ENCODE measurements at regions not wholly inside any gene's neighbourhood (a gene's known extent, or its start where the extent isn't known, plus 50 kb on each side); places are given as distances from the start of the nearest gene placed in this dataset.

GRCh38 chr6:4560221-4561077 lies 215.8 kb upstream of the CDYL start:
- no peak overlapping the region for H3K9ac ChIP-seq (ENCODE audit: low read depth, low read length)
- no peak overlapping the region for H3K4me3 ChIP-seq (ENCODE audit: low read depth, low read length)
- no peaks in the 10 kb centered on the region for H3K9me3 ChIP-seq (ENCODE audit: control insufficient read depth, insufficient read depth, low read length)
- no peaks in the 10 kb centered on the region for H3K27me3 ChIP-seq (ENCODE audit: control insufficient read depth, insufficient read depth, low read length)
- no peaks in the 10 kb centered on the region for H3K4me1 ChIP-seq (ENCODE audit: control insufficient read depth, insufficient read depth, low read length)
- no peaks in the 10 kb centered on the region for H3K36me3 ChIP-seq (ENCODE audit: control insufficient read depth, insufficient read depth, low read length)

GRCh38 chr6:4559281-4559875 lies 216.8 kb upstream of the CDYL start:
- H3K36me3 ChIP-seq (ENCODE audit: control insufficient read depth, insufficient read depth, low read length): no peaks in the 10 kb centered on the region
- no peak overlapping the region for H3K9ac ChIP-seq (ENCODE audit: low read depth, low read length)
- no peak overlapping the region for H3K4me3 ChIP-seq (ENCODE audit: low read depth, low read length)
- H3K4me1 ChIP-seq (ENCODE audit: control insufficient read depth, insufficient read depth, low read length): no peaks in the 10 kb centered on the region
- no peaks in the 10 kb centered on the region for H3K9me3 ChIP-seq (ENCODE audit: control insufficient read depth, insufficient read depth, low read length)
- no peaks in the 10 kb centered on the region for H3K27me3 ChIP-seq (ENCODE audit: control insufficient read depth, insufficient read depth, low read length)

- no peaks in the 10 kb centered on the region for H3K36me3 ChIP-seq (ENCODE audit: control insufficient read depth, insufficient read depth, low read length)
- no peak overlapping the region for H3K4me3 ChIP-seq (ENCODE audit: low read depth, low read length)
- H3K4me1 ChIP-seq (ENCODE audit: control insufficient read depth, insufficient read depth, low read length): no peaks in the 10 kb centered on the region
- H3K9ac ChIP-seq (ENCODE audit: low read depth, low read length): no peak overlapping the region
- H3K9me3 ChIP-seq (ENCODE audit: control insufficient read depth, insufficient read depth, low read length): no peaks in the 10 kb centered on the region
- H3K27me3 ChIP-seq (ENCODE audit: control insufficient read depth, insufficient read depth, low read length): no peaks in the 10 kb centered on the region
Measured at GRCh38 chr6:4554645-4555044, 221.6 kb upstream of the CDYL start.

GRCh38 chr6:4553387-4553786 lies 222.8 kb upstream of the CDYL start:
- H3K36me3 ChIP-seq (ENCODE audit: control insufficient read depth, insufficient read depth, low read length): no peaks in the 10 kb centered on the region
- H3K9me3 ChIP-seq (ENCODE audit: control insufficient read depth, insufficient read depth, low read length): no peaks in the 10 kb centered on the region
- no peaks in the 10 kb centered on the region for H3K4me1 ChIP-seq (ENCODE audit: control insufficient read depth, insufficient read depth, low read length)
- no peaks in the 10 kb centered on the region for H3K27me3 ChIP-seq (ENCODE audit: control insufficient read depth, insufficient read depth, low read length)
- H3K4me3 ChIP-seq (ENCODE audit: low read depth, low read length): no peak overlapping the region
- H3K9ac ChIP-seq (ENCODE audit: low read depth, low read length): no peak overlapping the region

GRCh38 chr6:4550227-4550597 lies 226.0 kb upstream of the CDYL start:
- Histone ChIP-seq H3K9me3 (ENCODE audit: control insufficient read depth, insufficient read depth, low read length) (no peaks in the 10 kb centered on the region), H3K4me3 (ENCODE audit: low read depth, low read length) (no peak overlapping the region), H3K9ac (ENCODE audit: low read depth, low read length) (no peak overlapping the region), H3K4me1 (ENCODE audit: control insufficient read depth, insufficient read depth, low read length) (no peaks in the 10 kb centered on the region), H3K36me3 (ENCODE audit: control insufficient read depth, insufficient read depth, low read length) (no peaks in the 10 kb centered on the region), H3K27me3 (ENCODE audit: control insufficient read depth, insufficient read depth, low read length) (peaks cover 2% of the 10 kb centered on the region)

- Histone ChIP-seq H3K4me1 (ENCODE audit: control insufficient read depth, insufficient read depth, low read length) (no peaks in the 10 kb centered on the region), H3K27me3 (ENCODE audit: control insufficient read depth, insufficient read depth, low read length) (peaks cover 2% of the 10 kb centered on the region), H3K4me3 (ENCODE audit: low read depth, low read length) (no peak overlapping the region), H3K36me3 (ENCODE audit: control insufficient read depth, insufficient read depth, low read length) (no peaks in the 10 kb centered on the region), H3K9ac (ENCODE audit: low read depth, low read length) (no peak overlapping the region), H3K9me3 (ENCODE audit: control insufficient read depth, insufficient read depth, low read length) (no peaks in the 10 kb centered on the region)
Measured at GRCh38 chr6:4549556-4550226, 226.5 kb upstream of the CDYL start.

- Histone ChIP-seq H3K36me3 (ENCODE audit: control insufficient read depth, insufficient read depth, low read length) (no peaks in the 10 kb centered on the region), H3K4me3 (ENCODE audit: low read depth, low read length) (no peak overlapping the region), H3K9me3 (ENCODE audit: control insufficient read depth, insufficient read depth, low read length) (no peaks in the 10 kb centered on the region), H3K4me1 (ENCODE audit: control insufficient read depth, insufficient read depth, low read length) (no peaks in the 10 kb centered on the region), H3K27me3 (ENCODE audit: control insufficient read depth, insufficient read depth, low read length) (peaks cover 2% of the 10 kb centered on the region), H3K9ac (ENCODE audit: low read depth, low read length) (no peak overlapping the region)
Measured at GRCh38 chr6:4545893-4546292, 230.3 kb upstream of the CDYL start.

GRCh38 chr6:4543596-4543995 lies 232.6 kb upstream of the CDYL start:
- Histone ChIP-seq H3K4me1 (ENCODE audit: control insufficient read depth, insufficient read depth, low read length) (no peaks in the 10 kb centered on the region), H3K9ac (ENCODE audit: low read depth, low read length) (no peak overlapping the region), H3K9me3 (ENCODE audit: control insufficient read depth, insufficient read depth, low read length) (no peaks in the 10 kb centered on the region), H3K27me3 (ENCODE audit: control insufficient read depth, insufficient read depth, low read length) (peaks cover 2% of the 10 kb centered on the region), H3K36me3 (ENCODE audit: control insufficient read depth, insufficient read depth, low read length) (no peaks in the 10 kb centered on the region), H3K4me3 (ENCODE audit: low read depth, low read length) (no peak overlapping the region)

- H3K9ac ChIP-seq (ENCODE audit: low read depth, low read length): no peak overlapping the region
- no peaks in the 10 kb centered on the region for H3K36me3 ChIP-seq (ENCODE audit: control insufficient read depth, insufficient read depth, low read length)
- no peak overlapping the region for H3K4me3 ChIP-seq (ENCODE audit: low read depth, low read length)
- no peaks in the 10 kb centered on the region for H3K9me3 ChIP-seq (ENCODE audit: control insufficient read depth, insufficient read depth, low read length)
- no peaks in the 10 kb centered on the region for H3K27me3 ChIP-seq (ENCODE audit: control insufficient read depth, insufficient read depth, low read length)
- H3K4me1 ChIP-seq (ENCODE audit: control insufficient read depth, insufficient read depth, low read length): no peaks in the 10 kb centered on the region
Measured at GRCh38 chr6:4533576-4533975, 242.6 kb upstream of the CDYL start.

GRCh38 chr6:4531406-4531805 lies 244.8 kb upstream of the CDYL start:
- no peaks in the 10 kb centered on the region for H3K27me3 ChIP-seq (ENCODE audit: control insufficient read depth, insufficient read depth, low read length)
- H3K36me3 ChIP-seq (ENCODE audit: control insufficient read depth, insufficient read depth, low read length): no peaks in the 10 kb centered on the region

GRCh38 chr6:4522453-4522852 lies 253.8 kb upstream of the CDYL start:
- Histone ChIP-seq H3K27me3 (ENCODE audit: control insufficient read depth, insufficient read depth, low read length) (peaks cover 2% of the 10 kb centered on the region), H3K4me1 (ENCODE audit: control insufficient read depth, insufficient read depth, low read length) (no peaks in the 10 kb centered on the region), H3K36me3 (ENCODE audit: control insufficient read depth, insufficient read depth, low read length) (no peaks in the 10 kb centered on the region), H3K4me3 (ENCODE audit: low read depth, low read length) (no peak overlapping the region), H3K9ac (ENCODE audit: low read depth, low read length) (no peak overlapping the region), H3K9me3 (ENCODE audit: control insufficient read depth, insufficient read depth, low read length) (no peaks in the 10 kb centered on the region)

More at GRCh38 chr6:4531406-4531805, 244.8 kb upstream of the CDYL start:
- H3K9ac ChIP-seq (ENCODE audit: low read depth, low read length): no peak overlapping the region
- no peaks in the 10 kb centered on the region for H3K9me3 ChIP-seq (ENCODE audit: control insufficient read depth, insufficient read depth, low read length)
- H3K4me3 ChIP-seq (ENCODE audit: low read depth, low read length): no peak overlapping the region
- no peaks in the 10 kb centered on the region for H3K4me1 ChIP-seq (ENCODE audit: control insufficient read depth, insufficient read depth, low read length)

- Histone ChIP-seq H3K4me3 (ENCODE audit: low read depth, low read length) (no peak overlapping the region), H3K36me3 (ENCODE audit: control insufficient read depth, insufficient read depth, low read length) (no peaks in the 10 kb centered on the region), H3K9ac (ENCODE audit: low read depth, low read length) (no peak overlapping the region), H3K4me1 (ENCODE audit: control insufficient read depth, insufficient read depth, low read length) (no peaks in the 10 kb centered on the region), H3K27me3 (ENCODE audit: control insufficient read depth, insufficient read depth, low read length) (peaks cover 2% of the 10 kb centered on the region), H3K9me3 (ENCODE audit: control insufficient read depth, insufficient read depth, low read length) (no peaks in the 10 kb centered on the region)
Measured at GRCh38 chr6:4521070-4521469, 255.1 kb upstream of the CDYL start.

Data from iPS-15b (cell line).